ENCODE measurements at regions not wholly inside any gene's neighbourhood (a gene's known extent, or its start where the extent isn't known, plus 50 kb on each side); places are given as distances from the start of the nearest gene placed in this dataset.

GRCh38 chr6:14567842-14568241 lies 450.3 kb downstream of the CD83 start:
- TF ChIP-seq RFX5 (IDR thresholded peaks at IDR 0.05; ENCODE audit: low read length): no peak
- no peak for TF ChIP-seq SMC3 (IDR thresholded peaks at IDR 0.05; ENCODE audit: low read depth, low read length)

Measured in SK-N-SH (cell line).